ENCODE measurements at regions not wholly inside any gene's neighbourhood (a gene's known extent, or its start where the extent isn't known, plus 50 kb on each side); places are given as distances from the start of the nearest gene placed in this dataset.

- TF ChIP-seq CTCF (IDR thresholded peaks at IDR 0.05) (no peak), POLR2A (IDR thresholded peaks at IDR 0.05) (no peak)
These were observed 841.9 kb downstream of the LTN1 start for GRCh38 chr21:28150778-28151177.
